ENCODE measurements at regions not wholly inside any gene's neighbourhood (a gene's known extent, or its start where the extent isn't known, plus 50 kb on each side); places are given as distances from the start of the nearest gene placed in this dataset.
"Not testable (repeated sequence)": the region's sequence is repeated elsewhere in the genome, so short reads cannot be mapped to it uniquely, and the experiment has no call there.

GRCh38 chr16:13379266-13379665 is 477.9 kb downstream of the SHISA9 start:
- TF ChIP-seq CTCF (IDR thresholded peaks at IDR 0.05), result no peak
- TF ChIP-seq POLR2A (IDR thresholded peaks at IDR 0.05), result no peak
- DNase-seq, result no peak
- intact Hi-C loops (cut with DNase I; ENCODE audit: low total_unique reads), result no loop called here

GRCh38 chr16:13385156-13386040 is 484.0 kb downstream of the SHISA9 start:
- H3K27me3 ChIP-seq; intact Hi-C loops (cut with DNase I; ENCODE audit: low total_unique reads); H3K9me3 ChIP-seq; DNase-seq; H3K27ac ChIP-seq; H3K36me3 ChIP-seq; H3K4me3 ChIP-seq; H3K4me1 ChIP-seq: not testable (repeated sequence)

More at GRCh38 chr16:13379266-13379665, 477.9 kb downstream of the SHISA9 start:
- H3K27ac ChIP-seq, result no peak overlapping the region
- no peaks in the 10 kb centered on the region for H3K9me3 ChIP-seq
- H3K36me3 ChIP-seq, result no peaks in the 10 kb centered on the region
- H3K4me3 ChIP-seq, result no peak overlapping the region
- H3K4me1 ChIP-seq, result no peaks in the 10 kb centered on the region
- no peaks in the 10 kb centered on the region for H3K27me3 ChIP-seq

- intact Hi-C loops (cut with DNase I; ENCODE audit: low total_unique reads), result no loop called here
Observed at GRCh38 chr16:13390093-13390985, 488.9 kb downstream of the SHISA9 start.

GRCh38 chr16:13390986-13391305 is 489.5 kb downstream of the SHISA9 start:
- no peak for TF ChIP-seq CTCF (IDR thresholded peaks at IDR 0.05)
- TF ChIP-seq POLR2A (IDR thresholded peaks at IDR 0.05), result no peak
- intact Hi-C loops (cut with DNase I; ENCODE audit: low total_unique reads), result no loop called here
- DNase-seq, result no peak
- Histone ChIP-seq H3K27me3 (no peaks in the 10 kb centered on the region), H3K36me3 (no peaks in the 10 kb centered on the region), H3K9me3 (peaks cover 0 to 5% of the 10 kb centered on the region in 2 donors), H3K4me3 (no peak overlapping the region), H3K27ac (no peak overlapping the region), H3K4me1 (no peaks in the 10 kb centered on the region)

More at GRCh38 chr16:13390093-13390985, 488.9 kb downstream of the SHISA9 start:
- Histone ChIP-seq H3K9me3 (peaks cover 0 to 8% of the 10 kb centered on the region in 2 donors), H3K4me3 (no peak overlapping the region), H3K27me3 (no peaks in the 10 kb centered on the region), H3K27ac (no peak overlapping the region), H3K4me1 (no peaks in the 10 kb centered on the region), H3K36me3 (no peaks in the 10 kb centered on the region)
- no peak for DNase-seq
- TF ChIP-seq CTCF (IDR thresholded peaks at IDR 0.05) (no peak), POLR2A (IDR thresholded peaks at IDR 0.05) (no peak)

- DNase-seq, result no peak
- Histone ChIP-seq H3K27me3 (no peaks in the 10 kb centered on the region), H3K27ac (no peak overlapping the region), H3K4me3 (no peak overlapping the region), H3K4me1 (no peaks in the 10 kb centered on the region), H3K36me3 (no peaks in the 10 kb centered on the region), H3K9me3 (peaks cover 0 to under 1% of the 10 kb centered on the region in 2 donors)
- intact Hi-C loops (cut with DNase I; ENCODE audit: low total_unique reads), result no loop called here
- TF ChIP-seq CTCF (IDR thresholded peaks at IDR 0.05) (no peak), POLR2A (IDR thresholded peaks at IDR 0.05) (no peak)
Observed at GRCh38 chr16:13391337-13391736, 489.9 kb downstream of the SHISA9 start.
